ENCODE measurements at regions not wholly inside any gene's neighbourhood (a gene's known extent, or its start where the extent isn't known, plus 50 kb on each side); places are given as distances from the start of the nearest gene placed in this dataset.
"Not testable (repeated sequence)": the region's sequence is repeated elsewhere in the genome, so short reads cannot be mapped to it uniquely, and the experiment has no call there.

GRCh38 chr1:149841597-149842238 is 57.6 kb upstream of the BOLA1 start:
- DNase-seq = not testable (repeated sequence)

- not testable (repeated sequence) for DNase-seq
Observed at GRCh38 chr1:149842458-149843064, 56.8 kb upstream of the BOLA1 start.

- peak in 2 of 3 experiments; percentile 43 to 47 for DNase-seq
Observed at GRCh38 chr1:149843431-149844041, 55.8 kb upstream of the BOLA1 start.

DNA sequence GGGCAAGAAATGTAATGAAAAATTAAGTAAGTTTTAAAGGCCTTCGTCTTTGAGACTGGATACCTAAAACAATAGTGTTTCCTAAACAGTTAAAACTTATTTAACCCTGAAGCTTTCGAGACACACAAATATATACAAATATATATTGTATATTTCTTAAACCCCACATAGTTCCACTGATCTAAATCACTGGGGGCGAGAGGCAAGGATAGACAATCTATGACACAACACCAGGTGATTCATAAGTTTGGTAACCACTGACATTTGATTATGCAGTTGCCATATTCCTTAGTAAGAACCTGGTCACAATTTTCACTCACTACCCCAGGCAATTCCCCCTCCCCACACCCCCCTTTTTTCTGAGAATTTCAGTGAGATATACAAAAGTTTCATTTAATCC is 55.3 kb upstream of the BOLA1 start:
- no peak for DNase-seq

DNA sequence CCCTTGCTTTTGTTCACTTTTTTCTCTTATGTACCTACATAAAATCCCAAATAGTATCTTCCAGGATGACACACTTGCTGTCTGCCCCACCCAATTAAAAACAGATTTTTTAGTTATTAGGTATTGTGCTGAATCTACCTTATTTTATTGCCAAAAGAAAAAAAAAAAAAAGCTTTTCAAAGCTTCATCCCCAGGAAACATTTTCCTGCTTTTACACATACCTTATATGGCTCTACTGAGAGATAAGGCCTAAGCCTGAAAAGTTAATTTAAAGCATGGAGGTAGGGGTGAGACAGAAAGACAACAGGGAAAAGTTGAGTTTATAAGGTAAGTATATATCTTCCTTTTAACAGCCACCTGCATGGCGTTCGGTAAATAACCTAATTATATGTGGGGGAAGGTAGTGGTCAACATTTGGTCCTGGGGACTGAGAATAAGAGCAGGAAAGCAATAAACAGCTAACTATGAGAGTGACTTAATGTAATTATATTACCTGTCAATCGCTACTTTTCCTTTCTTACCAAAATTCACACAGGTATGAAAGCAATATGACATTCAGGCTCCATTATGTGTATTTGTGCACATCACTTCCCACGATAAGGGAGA is 54.6 kb upstream of the BOLA1 start:
- no peak for DNase-seq

GRCh38 chr1:149845416-149845815 is 54.0 kb upstream of the BOLA1 start:
- no peak for DNase-seq

GRCh38 chr1:149846042-149846441 is 53.3 kb upstream of the BOLA1 start:
- DNase-seq = no peak

DNA sequence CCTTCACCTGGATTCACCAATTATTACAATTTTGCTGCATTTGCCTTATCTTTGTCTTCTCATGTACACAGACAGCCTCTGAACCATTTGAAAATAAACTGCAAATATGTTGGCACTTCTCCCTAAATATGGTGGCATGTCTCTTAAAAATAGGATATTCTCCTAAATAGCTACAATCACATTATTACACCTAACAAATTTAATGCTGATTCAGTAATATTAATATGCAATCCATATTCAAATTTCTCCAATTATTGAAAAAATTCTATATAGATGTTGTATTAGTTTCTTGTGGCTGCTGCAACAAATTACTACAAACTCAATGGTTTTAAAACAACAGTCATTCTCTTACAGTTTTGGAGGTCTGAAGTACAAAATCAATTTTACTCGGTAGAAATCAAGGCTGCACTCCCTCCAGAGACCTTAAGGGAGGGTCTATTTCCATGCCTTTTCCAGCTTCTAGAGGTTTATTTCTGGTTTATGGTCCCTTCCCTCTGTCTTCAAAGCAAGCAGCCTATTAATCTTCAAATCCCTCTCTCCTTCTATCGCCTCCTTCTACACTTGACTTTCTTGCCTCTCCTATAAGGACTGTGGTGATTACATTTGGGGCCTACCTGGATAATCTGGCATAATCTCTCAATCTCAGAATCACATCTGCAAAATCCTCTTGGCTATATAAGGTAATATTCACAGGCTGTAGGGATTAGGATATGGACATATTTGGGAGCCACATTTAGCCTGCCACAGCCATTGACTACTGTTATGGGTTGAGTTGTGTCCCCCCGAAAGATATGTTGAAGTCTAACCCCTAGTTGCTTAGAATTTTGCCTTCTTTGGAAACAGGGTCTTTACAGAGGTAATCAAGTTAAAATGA is 52.5 kb upstream of the BOLA1 start:
- no peak for DNase-seq

- peak in 2 of 3 experiments; percentile 50 to 93 for DNase-seq
Observed at GRCh38 chr1:149848340-149849110, 50.8 kb upstream of the BOLA1 start.

- peak in 1 of 3 experiments; percentile 45 for DNase-seq
Observed at GRCh38 chr1:149849111-149849946, 50.0 kb upstream of the BOLA1 start.
